ENCODE measurements at regions not wholly inside any gene's neighbourhood (a gene's known extent, or its start where the extent isn't known, plus 50 kb on each side); places are given as distances from the start of the nearest gene placed in this dataset.
"Not testable (repeated sequence)": the region's sequence is repeated elsewhere in the genome, so short reads cannot be mapped to it uniquely, and the experiment has no call there.

- no peak for DNase-seq (ENCODE audit: low spot score)
Observed at GRCh38 chr1:80536461-80536860, 1264.3 kb upstream of the ADGRL2 start.

- DNase-seq (ENCODE audit: low spot score), result no peak
Observed at GRCh38 chr1:80535466-80535865, 1265.3 kb upstream of the ADGRL2 start.

GRCh38 chr1:80534606-80535360 lies 1266.0 kb upstream of the ADGRL2 start:
- peak; percentile 9 for DNase-seq (ENCODE audit: low spot score)

GRCh38 chr1:80533775-80534334 lies 1266.9 kb upstream of the ADGRL2 start:
- no peak for DNase-seq (ENCODE audit: low spot score)

- DNase-seq (ENCODE audit: low spot score), result no peak
Observed at GRCh38 chr1:80533093-80533492, 1267.6 kb upstream of the ADGRL2 start.

GRCh38 chr1:80531182-80531581 lies 1269.6 kb upstream of the ADGRL2 start:
- no peak for DNase-seq (ENCODE audit: low spot score)

GRCh38 chr1:80529546-80529945 lies 1271.2 kb upstream of the ADGRL2 start:
- no peak for DNase-seq (ENCODE audit: low spot score)

GRCh38 chr1:80523861-80524260 lies 1276.9 kb upstream of the ADGRL2 start:
- DNase-seq (ENCODE audit: low spot score), result no peak

- DNase-seq (ENCODE audit: low spot score), result not testable (repeated sequence)
Observed at GRCh38 chr1:80523071-80523470, 1277.7 kb upstream of the ADGRL2 start.

GRCh38 chr1:80520949-80521348 lies 1279.8 kb upstream of the ADGRL2 start:
- no peak for DNase-seq (ENCODE audit: low spot score)

- DNase-seq (ENCODE audit: low spot score), result no peak
Observed at GRCh38 chr1:80517062-80517461, 1283.7 kb upstream of the ADGRL2 start.

GRCh38 chr1:80509965-80510522 lies 1290.7 kb upstream of the ADGRL2 start:
- no peak for DNase-seq (ENCODE audit: low spot score)

- DNase-seq (ENCODE audit: low spot score), result no peak
Observed at GRCh38 chr1:80506216-80506615, 1294.5 kb upstream of the ADGRL2 start.

GRCh38 chr1:80498673-80499072 lies 1302.1 kb upstream of the ADGRL2 start:
- peak; percentile 23 for DNase-seq (ENCODE audit: low spot score)

- no peak for DNase-seq (ENCODE audit: low spot score)
Observed at GRCh38 chr1:80495806-80496205, 1304.9 kb upstream of the ADGRL2 start.

GRCh38 chr1:80472145-80472544 lies 1328.6 kb upstream of the ADGRL2 start:
- no peak for DNase-seq (ENCODE audit: low spot score)

- no peak for DNase-seq (ENCODE audit: low spot score)
Observed at GRCh38 chr1:80468356-80468755, 1332.4 kb upstream of the ADGRL2 start.

GRCh38 chr1:80462006-80462405 lies 1338.7 kb upstream of the ADGRL2 start:
- peak; percentile 26 for DNase-seq (ENCODE audit: low spot score)

- no peak for DNase-seq (ENCODE audit: low spot score)
Observed at GRCh38 chr1:80457409-80457808, 1343.3 kb upstream of the ADGRL2 start.

- DNase-seq (ENCODE audit: low spot score), result no peak
Observed at GRCh38 chr1:80453775-80454174, 1347.0 kb upstream of the ADGRL2 start.

- DNase-seq (ENCODE audit: low spot score), result no peak
Observed at GRCh38 chr1:80450711-80451110, 1350.0 kb upstream of the ADGRL2 start.

- DNase-seq (ENCODE audit: low spot score), result no peak
Observed at GRCh38 chr1:80448081-80448480, 1352.7 kb upstream of the ADGRL2 start.

GRCh38 chr1:80447526-80447925 lies 1353.2 kb upstream of the ADGRL2 start:
- no peak for DNase-seq (ENCODE audit: low spot score)
